ENCODE measurements at regions not wholly inside any gene's neighbourhood (a gene's known extent, or its start where the extent isn't known, plus 50 kb on each side); places are given as distances from the start of the nearest gene placed in this dataset.
"Not testable (repeated sequence)": the region's sequence is repeated elsewhere in the genome, so short reads cannot be mapped to it uniquely, and the experiment has no call there.

GRCh38 chr4:49516096-49516495 lies 530.0 kb downstream of the CWH43 start:
- not testable (repeated sequence) for H3K27ac ChIP-seq (ENCODE audit: low read depth, low read length)
- no CpG with 5 or more reads among the region's 15 CpGs for WGBS (ENCODE audit: extremely low coverage, insufficient coverage, insufficient read length)

GRCh38 chr4:49516796-49517195 lies 530.7 kb downstream of the CWH43 start:
- H3K4me1 ChIP-seq (ENCODE audit: control insufficient read depth in 1 of 2, insufficient read depth in 2 of 2, low read length in 2 of 2) = no peaks in the 10 kb centered on the region
- no peak overlapping the region for H3K27ac ChIP-seq (ENCODE audit: low read depth, low read length)
- no CpG with 5 or more reads among the region's 15 CpGs for WGBS (ENCODE audit: extremely low coverage, insufficient coverage, insufficient read length)
- H2BK5ac ChIP-seq (ENCODE audit: low read depth, low read length, poor library complexity) = no peak overlapping the region
- no peak overlapping the region for H2AFZ ChIP-seq (ENCODE audit: insufficient read depth, low read length, poor library complexity)
- no peak overlapping the region for H3K23ac ChIP-seq (ENCODE audit: low read length)
- no peak overlapping the region for H4K91ac ChIP-seq (ENCODE audit: low read depth, low read length)
- H3K27me3 ChIP-seq (ENCODE audit: insufficient read depth, low read length) = no peaks in the 10 kb centered on the region
- no peaks in the 10 kb centered on the region for H3K79me1 ChIP-seq (ENCODE audit: low read length)
- no peak overlapping the region for H4K8ac ChIP-seq (ENCODE audit: low read depth, low read length)
- no peaks in the 10 kb centered on the region for H3K79me2 ChIP-seq (ENCODE audit: control insufficient read depth, insufficient read depth, low read length, poor library complexity)
- no peak overlapping the region for H3K18ac ChIP-seq (ENCODE audit: low read length)
- H2AK5ac ChIP-seq (ENCODE audit: low read length) = no peak overlapping the region
- H3K9me3 ChIP-seq (ENCODE audit: insufficient read depth, low read depth, low read length) = peaks cover 39% of the 10 kb centered on the region
- no peak overlapping the region for H2BK12ac ChIP-seq (ENCODE audit: low read length)
- H3K4me3 ChIP-seq (ENCODE audit: low read depth, low read length) = no peak overlapping the region
- H3K9ac ChIP-seq (ENCODE audit: low read length) = no peak overlapping the region
- DNase-seq = no peak
- H3K14ac ChIP-seq (ENCODE audit: low read length) = no peak overlapping the region
- H3K4me2 ChIP-seq (ENCODE audit: low read length) = no peak overlapping the region
- no peak overlapping the region for H3K4ac ChIP-seq (ENCODE audit: low read depth, low read length)
- no peak overlapping the region for H4K12ac ChIP-seq (ENCODE audit: low read depth, low read length)
- H2BK120ac ChIP-seq (ENCODE audit: insufficient read depth, low read length, poor library complexity) = no peak overlapping the region
- no peaks in the 10 kb centered on the region for H3K36me3 ChIP-seq (ENCODE audit: control insufficient read depth in 1 of 2, insufficient read depth in 2 of 2, low read length in 2 of 2)

More at GRCh38 chr4:49516096-49516495, 530.0 kb downstream of the CWH43 start:
- H4K12ac ChIP-seq (ENCODE audit: low read depth, low read length); H3K79me1 ChIP-seq (ENCODE audit: low read length); H2BK120ac ChIP-seq (ENCODE audit: insufficient read depth, low read length, poor library complexity); H3K4me2 ChIP-seq (ENCODE audit: low read length); H2AK5ac ChIP-seq (ENCODE audit: low read length); H3K36me3 ChIP-seq (ENCODE audit: control insufficient read depth in 1 of 2, insufficient read depth in 2 of 2, low read length in 2 of 2); H4K8ac ChIP-seq (ENCODE audit: low read depth, low read length); H3K18ac ChIP-seq (ENCODE audit: low read length); H3K4me3 ChIP-seq (ENCODE audit: low read depth, low read length); H3K9ac ChIP-seq (ENCODE audit: low read length); H2AFZ ChIP-seq (ENCODE audit: insufficient read depth, low read length, poor library complexity); H2BK5ac ChIP-seq (ENCODE audit: low read depth, low read length, poor library complexity); H3K79me2 ChIP-seq (ENCODE audit: control insufficient read depth, insufficient read depth, low read length, poor library complexity); H4K91ac ChIP-seq (ENCODE audit: low read depth, low read length); H3K4me1 ChIP-seq (ENCODE audit: control insufficient read depth in 1 of 2, insufficient read depth in 2 of 2, low read length in 2 of 2); H3K27me3 ChIP-seq (ENCODE audit: insufficient read depth, low read length); H3K23ac ChIP-seq (ENCODE audit: low read length); DNase-seq; H2BK12ac ChIP-seq (ENCODE audit: low read length); H3K14ac ChIP-seq (ENCODE audit: low read length); H3K4ac ChIP-seq (ENCODE audit: low read depth, low read length): not testable (repeated sequence)
- peaks cover 44% of the 10 kb centered on the region for H3K9me3 ChIP-seq (ENCODE audit: insufficient read depth, low read depth, low read length)

- not testable (repeated sequence) for H3K9ac ChIP-seq (ENCODE audit: low read length); H3K79me1 ChIP-seq (ENCODE audit: low read length); H4K12ac ChIP-seq (ENCODE audit: low read depth, low read length); H2BK120ac ChIP-seq (ENCODE audit: insufficient read depth, low read length, poor library complexity); H3K27ac ChIP-seq (ENCODE audit: low read depth, low read length); H3K4me1 ChIP-seq (ENCODE audit: control insufficient read depth in 1 of 2, insufficient read depth in 2 of 2, low read length in 2 of 2); H3K4me2 ChIP-seq (ENCODE audit: low read length); H2AFZ ChIP-seq (ENCODE audit: insufficient read depth, low read length, poor library complexity); H3K79me2 ChIP-seq (ENCODE audit: control insufficient read depth, insufficient read depth, low read length, poor library complexity); DNase-seq; H3K4me3 ChIP-seq (ENCODE audit: low read depth, low read length); H4K8ac ChIP-seq (ENCODE audit: low read depth, low read length); H3K4ac ChIP-seq (ENCODE audit: low read depth, low read length); H2BK5ac ChIP-seq (ENCODE audit: low read depth, low read length, poor library complexity); H3K18ac ChIP-seq (ENCODE audit: low read length); H3K36me3 ChIP-seq (ENCODE audit: control insufficient read depth in 1 of 2, insufficient read depth in 2 of 2, low read length in 2 of 2); H3K14ac ChIP-seq (ENCODE audit: low read length); H2AK5ac ChIP-seq (ENCODE audit: low read length); H4K91ac ChIP-seq (ENCODE audit: low read depth, low read length); H3K27me3 ChIP-seq (ENCODE audit: insufficient read depth, low read length); H2BK12ac ChIP-seq (ENCODE audit: low read length); H3K23ac ChIP-seq (ENCODE audit: low read length)
- no CpG with 5 or more reads among the region's 23 CpGs for WGBS (ENCODE audit: extremely low coverage, insufficient coverage, insufficient read length)
- peaks cover 33% of the 10 kb centered on the region for H3K9me3 ChIP-seq (ENCODE audit: insufficient read depth, low read depth, low read length)
Observed at GRCh38 chr4:49517485-49518205, 531.6 kb downstream of the CWH43 start.

GRCh38 chr4:49519150-49520035 lies 533.3 kb downstream of the CWH43 start:
- H3K4me2 ChIP-seq (ENCODE audit: low read length); H3K27ac ChIP-seq (ENCODE audit: low read depth, low read length); H3K18ac ChIP-seq (ENCODE audit: low read length); H4K8ac ChIP-seq (ENCODE audit: low read depth, low read length); H2BK120ac ChIP-seq (ENCODE audit: insufficient read depth, low read length, poor library complexity); H3K4ac ChIP-seq (ENCODE audit: low read depth, low read length); H3K79me2 ChIP-seq (ENCODE audit: control insufficient read depth, insufficient read depth, low read length, poor library complexity); H2AFZ ChIP-seq (ENCODE audit: insufficient read depth, low read length, poor library complexity); H4K91ac ChIP-seq (ENCODE audit: low read depth, low read length); H3K36me3 ChIP-seq (ENCODE audit: control insufficient read depth in 1 of 2, insufficient read depth in 2 of 2, low read length in 2 of 2); H3K4me1 ChIP-seq (ENCODE audit: control insufficient read depth in 1 of 2, insufficient read depth in 2 of 2, low read length in 2 of 2); H2BK5ac ChIP-seq (ENCODE audit: low read depth, low read length, poor library complexity); DNase-seq; H4K12ac ChIP-seq (ENCODE audit: low read depth, low read length); H3K9ac ChIP-seq (ENCODE audit: low read length); H3K23ac ChIP-seq (ENCODE audit: low read length); H3K14ac ChIP-seq (ENCODE audit: low read length); H2BK12ac ChIP-seq (ENCODE audit: low read length); H3K79me1 ChIP-seq (ENCODE audit: low read length); H2AK5ac ChIP-seq (ENCODE audit: low read length); H3K27me3 ChIP-seq (ENCODE audit: insufficient read depth, low read length); H3K4me3 ChIP-seq (ENCODE audit: low read depth, low read length): not testable (repeated sequence)
- WGBS (ENCODE audit: extremely low coverage, insufficient coverage, insufficient read length) = no CpG with 5 or more reads among the region's 48 CpGs
- peaks cover 20% of the 10 kb centered on the region for H3K9me3 ChIP-seq (ENCODE audit: insufficient read depth, low read depth, low read length)

All from trophoblast cell (in vitro differentiated cells and primary cell).